ENCODE measurements at regions not wholly inside any gene's neighbourhood (a gene's known extent, or its start where the extent isn't known, plus 50 kb on each side); places are given as distances from the start of the nearest gene placed in this dataset.
"Not testable (repeated sequence)": the region's sequence is repeated elsewhere in the genome, so short reads cannot be mapped to it uniquely, and the experiment has no call there.

DNA sequence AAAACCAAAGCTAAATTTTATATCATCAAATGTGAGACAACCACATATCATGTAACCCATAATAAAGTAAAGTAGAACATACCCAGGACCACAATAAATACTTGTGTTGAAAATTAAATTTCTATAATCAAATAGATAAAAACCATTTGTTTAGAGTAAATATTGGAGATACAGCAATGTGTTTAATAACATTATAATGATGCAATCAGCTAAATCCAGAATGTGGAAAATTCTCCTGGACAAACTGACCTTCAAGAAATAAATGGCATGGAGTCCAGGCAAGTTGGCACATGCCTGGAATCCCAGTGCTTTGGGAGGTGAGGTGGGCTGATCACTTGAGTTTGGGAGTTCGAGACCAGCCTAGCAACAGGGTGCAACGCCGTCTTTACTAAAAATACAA, 84.0 kb downstream of the GPX5 start:
- intact Hi-C loops (cut with DNase I): no loop called here
- DNase-seq: no peak
- Histone ChIP-seq H3K27ac (no peak overlapping the region), H3K36me3 (no peaks in the 10 kb centered on the region), H3K27me3 (peaks cover 7 to 77% of the 10 kb centered on the region in 2 donors), H3K4me3 (no peak overlapping the region), H3K4me1 (no peaks in the 10 kb centered on the region), H3K9me3 (no peaks in the 10 kb centered on the region)
- TF ChIP-seq, protein P1, sequence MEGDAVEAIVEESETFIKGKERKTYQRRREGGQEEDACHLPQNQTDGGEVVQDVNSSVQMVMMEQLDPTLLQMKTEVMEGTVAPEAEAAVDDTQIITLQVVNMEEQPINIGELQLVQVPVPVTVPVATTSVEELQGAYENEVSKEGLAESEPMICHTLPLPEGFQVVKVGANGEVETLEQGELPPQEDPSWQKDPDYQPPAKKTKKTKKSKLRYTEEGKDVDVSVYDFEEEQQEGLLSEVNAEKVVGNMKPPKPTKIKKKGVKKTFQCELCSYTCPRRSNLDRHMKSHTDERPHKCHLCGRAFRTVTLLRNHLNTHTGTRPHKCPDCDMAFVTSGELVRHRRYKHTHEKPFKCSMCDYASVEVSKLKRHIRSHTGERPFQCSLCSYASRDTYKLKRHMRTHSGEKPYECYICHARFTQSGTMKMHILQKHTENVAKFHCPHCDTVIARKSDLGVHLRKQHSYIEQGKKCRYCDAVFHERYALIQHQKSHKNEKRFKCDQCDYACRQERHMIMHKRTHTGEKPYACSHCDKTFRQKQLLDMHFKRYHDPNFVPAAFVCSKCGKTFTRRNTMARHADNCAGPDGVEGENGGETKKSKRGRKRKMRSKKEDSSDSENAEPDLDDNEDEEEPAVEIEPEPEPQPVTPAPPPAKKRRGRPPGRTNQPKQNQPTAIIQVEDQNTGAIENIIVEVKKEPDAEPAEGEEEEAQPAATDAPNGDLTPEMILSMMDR (IDR thresholded peaks at IDR 0.05): no peak
- ATAC-seq: no peak

DNA sequence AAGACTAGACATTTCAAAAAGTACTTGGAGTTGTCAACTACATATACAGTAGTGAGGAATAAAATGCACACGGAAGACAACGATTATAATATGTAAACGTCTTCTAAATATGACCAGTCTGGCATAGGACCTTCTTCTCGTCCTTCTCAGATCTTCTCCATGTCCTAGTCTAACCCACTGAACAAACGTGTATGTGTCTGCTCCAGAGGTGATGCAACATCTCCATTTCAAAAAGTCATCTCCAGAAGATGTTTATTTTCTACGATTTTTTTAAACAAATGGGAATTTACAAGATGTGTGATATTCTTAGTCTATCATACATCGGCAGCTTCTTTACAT, 89.9 kb downstream of the GPX5 start:
- Histone ChIP-seq H3K4me1 (no peaks in the 10 kb centered on the region), H3K9me3 (no peaks in the 10 kb centered on the region), H3K27ac (no peak overlapping the region), H3K4me3 (no peak overlapping the region), H3K27me3 (peaks cover 18 to 79% of the 10 kb centered on the region in 2 donors), H3K36me3 (no peaks in the 10 kb centered on the region)
- TF ChIP-seq, protein P1 (IDR thresholded peaks at IDR 0.05): no peak
- DNase-seq: no peak
- intact Hi-C loops (cut with DNase I): no loop called here
- no peak for ATAC-seq

DNA sequence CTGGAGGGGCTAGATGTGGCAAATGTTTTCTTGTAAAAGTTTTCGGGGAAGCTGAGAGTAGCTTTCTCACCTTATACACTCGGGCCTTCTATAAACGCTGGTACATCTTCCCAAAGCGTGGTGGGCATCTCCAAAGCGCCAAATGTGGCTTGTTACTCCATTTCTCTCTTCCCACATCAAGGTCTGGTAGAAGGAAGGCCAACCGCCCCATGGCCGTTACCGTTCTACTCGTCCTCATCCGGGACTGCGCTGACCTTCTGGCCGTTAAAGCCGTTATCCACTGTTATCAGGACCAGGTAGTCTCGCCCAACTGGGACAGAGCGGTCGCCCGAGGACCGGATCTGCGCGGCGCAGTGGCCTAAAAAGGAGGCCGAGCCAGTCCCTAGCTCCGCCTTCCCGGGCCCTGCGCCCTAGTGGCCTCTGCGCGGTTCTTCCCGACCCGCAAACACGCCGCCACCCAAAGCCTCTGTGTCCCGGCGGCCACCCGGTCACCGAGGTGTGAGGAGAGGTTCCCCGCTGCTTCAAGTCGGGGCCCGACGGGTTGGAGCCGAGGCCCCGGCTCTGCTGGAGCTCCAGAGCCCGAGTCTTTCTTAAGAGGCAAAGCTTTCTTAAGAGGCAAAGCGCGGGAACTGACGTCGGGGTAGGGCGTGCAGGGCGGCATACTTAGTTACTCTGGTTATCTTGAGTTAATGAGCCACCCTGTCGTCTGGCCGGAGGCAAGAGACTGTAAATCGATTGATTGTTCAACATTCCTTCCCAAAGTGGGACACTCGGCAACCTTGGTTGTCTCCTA, 90.5 kb downstream of the GPX5 start:
- Histone ChIP-seq H3K36me3 (no peaks in the 10 kb centered on the region), H3K4me3 (no peak overlapping the region), H3K27me3 (peaks cover 18 to 79% of the 10 kb centered on the region in 2 donors), H3K27ac (no peak overlapping the region), H3K4me1 (no peaks in the 10 kb centered on the region), H3K9me3 (no peaks in the 10 kb centered on the region)
- intact Hi-C loops (cut with DNase I): no loop called here
- DNase-seq (no peak), ATAC-seq (no peak)
- TF ChIP-seq, protein P1 (IDR thresholded peaks at IDR 0.05): no peak

DNA sequence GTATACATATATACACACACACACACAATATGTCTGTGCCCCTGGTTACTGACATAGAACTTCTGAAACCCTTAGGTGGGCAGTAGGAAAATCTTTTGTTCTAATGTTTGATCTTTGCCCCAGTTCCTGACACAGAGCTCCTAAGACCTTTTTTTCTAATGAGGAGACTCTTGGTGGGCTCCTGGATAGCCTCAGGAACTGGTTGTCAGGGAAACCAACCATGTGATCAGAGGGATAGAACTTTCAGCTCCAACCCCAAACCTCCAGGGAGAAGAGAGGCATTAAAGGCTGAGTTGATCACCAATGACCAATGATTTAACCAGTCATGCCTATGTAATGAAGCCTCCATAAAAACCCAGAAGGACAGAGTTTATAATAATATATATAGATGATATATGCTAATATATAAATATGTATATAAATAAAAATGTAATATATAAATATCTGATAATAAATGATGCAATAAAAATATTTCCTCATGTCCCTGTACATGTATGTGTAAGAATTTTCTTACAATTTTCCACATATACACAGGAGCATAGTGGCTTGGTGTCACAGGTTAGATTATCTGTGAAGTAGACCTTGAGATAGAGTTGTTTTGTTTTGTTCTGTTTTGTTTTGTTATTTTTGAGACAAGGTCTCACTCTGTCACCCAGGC, 93.3 kb downstream of the GPX5 start:
- Histone ChIP-seq H3K36me3 (no peaks in the 10 kb centered on the region), H3K9me3 (no peaks in the 10 kb centered on the region), H3K4me3 (no peak overlapping the region), H3K27ac (no peak overlapping the region), H3K27me3 (peaks cover 15 to 73% of the 10 kb centered on the region in 2 donors), H3K4me1 (no peaks in the 10 kb centered on the region)
- no peak for ATAC-seq
- no peak for DNase-seq
- TF ChIP-seq, protein P1 (IDR thresholded peaks at IDR 0.05): no peak
- intact Hi-C loops (cut with DNase I): no loop called here

DNA sequence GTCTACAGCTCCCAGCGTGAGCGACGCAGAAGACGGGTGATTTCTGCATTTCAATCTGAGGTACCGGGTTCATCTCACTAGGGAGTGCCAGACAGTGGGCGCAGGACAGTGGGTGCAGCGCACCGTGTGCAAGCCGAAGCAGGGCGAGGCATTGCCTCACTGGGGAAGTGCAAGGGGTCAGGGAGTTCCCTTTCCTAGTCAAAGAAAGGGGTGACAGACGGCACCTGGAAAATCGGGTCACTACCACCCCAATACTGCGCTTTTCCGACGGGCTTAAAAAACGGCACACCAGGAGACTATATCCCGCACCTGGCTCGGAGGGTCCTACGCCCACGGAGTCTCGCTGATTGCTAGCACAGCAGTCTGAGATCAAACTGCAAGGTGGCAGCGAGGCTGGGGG, 95.6 kb downstream of the GPX5 start:
- ATAC-seq; H3K27ac ChIP-seq; intact Hi-C loops (cut with DNase I); H3K9me3 ChIP-seq; H3K4me1 ChIP-seq; H3K4me3 ChIP-seq; DNase-seq; H3K36me3 ChIP-seq: not testable (repeated sequence)
- peaks cover 6 to 51% of the 10 kb centered on the region in 2 donors for H3K27me3 ChIP-seq

DNA sequence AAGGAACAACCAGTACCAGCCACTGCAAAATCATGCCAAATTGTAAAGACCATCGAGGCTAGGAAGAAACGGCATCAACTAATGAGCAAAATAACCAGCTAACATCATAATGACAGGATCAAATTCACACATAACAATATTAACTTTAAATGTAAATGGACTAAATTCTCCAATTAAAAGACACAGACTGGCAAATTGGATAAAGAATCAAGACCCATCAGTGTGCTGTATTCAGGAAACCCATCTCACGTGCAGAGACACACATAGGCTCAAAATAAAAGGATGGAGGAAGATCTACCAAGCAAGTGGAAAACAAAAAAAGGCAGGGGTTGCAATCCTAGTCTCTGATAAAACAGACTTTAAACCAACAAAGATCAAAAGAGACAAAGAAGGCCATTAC, 97.6 kb downstream of the GPX5 start:
- H3K36me3 ChIP-seq; H3K4me3 ChIP-seq; H3K9me3 ChIP-seq; ATAC-seq; H3K4me1 ChIP-seq; DNase-seq; H3K27ac ChIP-seq; intact Hi-C loops (cut with DNase I): not testable (repeated sequence)
- peaks cover 0 to 32% of the 10 kb centered on the region in 2 donors for H3K27me3 ChIP-seq

DNA sequence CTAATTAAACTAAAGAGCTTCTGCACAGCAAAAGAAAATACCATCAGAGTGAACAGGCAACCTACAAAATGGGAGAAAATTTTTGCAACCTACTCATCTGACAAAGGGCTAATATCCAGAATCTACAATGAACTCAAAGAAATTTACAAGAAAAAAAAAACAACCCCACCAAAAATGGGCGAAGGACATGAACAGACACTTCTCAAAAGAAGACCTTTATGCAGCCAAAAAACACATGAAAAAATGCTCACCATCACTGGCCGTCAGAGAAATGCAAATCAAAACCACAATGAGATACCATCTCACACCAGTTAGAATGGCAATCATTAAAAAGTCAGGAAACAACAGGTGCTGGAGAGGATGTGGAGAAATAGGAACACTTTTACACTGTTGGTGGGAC, 100.7 kb downstream of the GPX5 start:
- H3K36me3 ChIP-seq; H3K27ac ChIP-seq; intact Hi-C loops (cut with DNase I); H3K9me3 ChIP-seq; DNase-seq; H3K4me3 ChIP-seq; H3K4me1 ChIP-seq; ATAC-seq: not testable (repeated sequence)
- peaks cover 0 to 17% of the 10 kb centered on the region in 2 donors for H3K27me3 ChIP-seq
